GM13976 (cell line): ENCODE measurements at regions not wholly inside any gene's neighbourhood (a gene's known extent, or its start where the extent isn't known, plus 50 kb on each side); places are given as distances from the start of the nearest gene placed in this dataset.
A peak's percentile ranks its signal among the peaks of the same experiment; 100 is the strongest.

ENCODE experiments used
- DNase-seq: peaks from one replicate; pipeline ENCODE4 v3.0.0; 2012; ENCODE audit warnings: low spot score
- CTCF ChIP-seq: IDR thresholded peaks from 2 replicates; pipeline ENCODE4 v1.5.1; 2012; ENCODE audit warnings: borderline replicate concordance, mild to moderate bottlenecking; ENCODE audit not compliant: insufficient read depth; ENCODE audit errors: extremely low read depth, missing control alignments, control extremely low read depth
- in situ Hi-C: fragments of 300-500 bp; cut with MboI; formaldehyde crosslinking; loops from one replicate; pipeline ENCODE4 v1.12.0; 2022; ENCODE audit warnings: low sequenced_read_pairs, mixed read lengths, inconsistent platforms; ENCODE audit not compliant: unreplicated experiment

- in situ Hi-C loops, result loop anchor here (25.0 kb wide), 1 partner anchor 412 kb away; no protein-coding TSS in a partner anchor
These were observed 248.7 kb downstream of the ADGRG6 start for GRCh38 chr6:142550310-142551063.

GRCh38 chr6:142551274-142551811, 249.5 kb downstream of the ADGRG6 start:
- in situ Hi-C loops, result loop anchor here (25.0 kb wide), 1 partner anchor 411 kb away; no protein-coding TSS in a partner anchor
- no peak for DNase-seq
- no peak for TF ChIP-seq CTCF

More at GRCh38 chr6:142550310-142551063, 248.7 kb downstream of the ADGRG6 start:
- no peak for TF ChIP-seq CTCF
- DNase-seq, result no peak

GRCh38 chr6:142558786-142559185, 257.0 kb downstream of the ADGRG6 start:
- in situ Hi-C loops, result loop anchor here (25.0 kb wide), 1 partner anchor 404 kb away; no protein-coding TSS in a partner anchor
- DNase-seq, result no peak
- no peak for TF ChIP-seq CTCF

- no peak for DNase-seq
- in situ Hi-C loops, result loop anchor here (25.0 kb wide), 1 partner anchor 401 kb away; no protein-coding TSS in a partner anchor
- no peak for TF ChIP-seq CTCF
These were observed 259.9 kb downstream of the ADGRG6 start for GRCh38 chr6:142561511-142562265.

- TF ChIP-seq CTCF, result no peak
- in situ Hi-C loops, result loop anchor here (25.0 kb wide), 1 partner anchor 399 kb away; no protein-coding TSS in a partner anchor
- no peak for DNase-seq
These were observed 261.1 kb downstream of the ADGRG6 start for GRCh38 chr6:142562865-142563264.

- DNase-seq, result peak; percentile 61
- peak; percentile 93 for TF ChIP-seq CTCF
- in situ Hi-C loops, result loop anchor here (25.0 kb wide), 1 partner anchor 395 kb away; no protein-coding TSS in a partner anchor
These were observed 265.0 kb downstream of the ADGRG6 start for GRCh38 chr6:142566628-142567396.
